Tibial nerve (tissue), 4 donors: ENCODE measurements at regions not wholly inside any gene's neighbourhood (a gene's known extent, or its start where the extent isn't known, plus 50 kb on each side); places are given as distances from the start of the nearest gene placed in this dataset.

Experiments
- DNase-seq, 2 donors: peaks; one replicate each; pipeline ENCODE4 v3.0.0-alpha.2; 2019; ENCODE audit warnings: low spot score in 2 of 2
- H3K27ac ChIP-seq, 4 donors: fragments of 200-600 bp; sonication (generic) in 3 of 4; one replicate each; pipeline ENCODE4 v1.5.1; 2017 to 2019; ENCODE audit warnings: mild to moderate bottlenecking in 1 of 4
- H3K27me3 ChIP-seq, 2 donors: fragments of 200-600 bp; sonication (generic) in 1 of 2; one replicate each; pipeline versions ENCODE4 v1.5.1 to v1.6.0; 2017 to 2019
- H3K36me3 ChIP-seq, 3 donors: fragments of 200-600 bp; sonication (generic); one replicate each; pipeline ENCODE4 v1.5.1; 2018 to 2019
- H3K4me1 ChIP-seq, 4 donors: fragments of 200-600 bp; sonication (generic) in 3 of 4; one replicate each; pipeline ENCODE4 v1.5.1; 2017 to 2019
- H3K4me3 ChIP-seq, 4 donors: fragments of 200-600 bp; sonication (generic) in 3 of 4; one replicate each; pipeline ENCODE4 v1.5.1; 2017 to 2019; ENCODE audit warnings: mild to moderate bottlenecking in 1 of 4, moderate library complexity in 1 of 4
- H3K9me3 ChIP-seq, 4 donors: fragments of 200-600 bp; sonication (generic) in 3 of 4; one replicate each; pipeline ENCODE4 v1.5.1; 2017 to 2019
- EP300 ChIP-seq, 2 donors: sonication (generic); formaldehyde crosslinking; IDR thresholded peaks; one replicate each; pipeline ENCODE4 v1.6.1; 2017; ENCODE audit warnings: antibody characterized with exemption in 2 of 2, mild to moderate bottlenecking in 1 of 2
- POLR2A ChIP-seq, 2 donors: fragments of 450-650 bp; IDR thresholded peaks; one replicate each; pipeline ENCODE4 v1.6.1; 2017; ENCODE audit warnings: antibody characterized with exemption in 2 of 2, mild to moderate bottlenecking in 2 of 2, moderate library complexity in 2 of 2
- WGBS, 2 donors: methylation state at CpG; one replicate each; pipeline ENCODE4 v1.1.5; 2018; 5-methylcytosine and 5-hydroxymethylcytosine counted together
- TF ChIP-seq, protein P1 (sequence below), 5 experiments: fragments of 200-600 bp in 3 of 5; fragments of 450-650 bp in 2 of 5; sonication (generic) in 3 of 5; IDR thresholded peaks; one replicate each; pipeline ENCODE4 v1.5.1; 2016 to 2019; ENCODE audit warnings: antibody characterized with exemption in 5 of 5, mild to moderate bottlenecking in 3 of 5, moderate library complexity in 2 of 5

DNA sequence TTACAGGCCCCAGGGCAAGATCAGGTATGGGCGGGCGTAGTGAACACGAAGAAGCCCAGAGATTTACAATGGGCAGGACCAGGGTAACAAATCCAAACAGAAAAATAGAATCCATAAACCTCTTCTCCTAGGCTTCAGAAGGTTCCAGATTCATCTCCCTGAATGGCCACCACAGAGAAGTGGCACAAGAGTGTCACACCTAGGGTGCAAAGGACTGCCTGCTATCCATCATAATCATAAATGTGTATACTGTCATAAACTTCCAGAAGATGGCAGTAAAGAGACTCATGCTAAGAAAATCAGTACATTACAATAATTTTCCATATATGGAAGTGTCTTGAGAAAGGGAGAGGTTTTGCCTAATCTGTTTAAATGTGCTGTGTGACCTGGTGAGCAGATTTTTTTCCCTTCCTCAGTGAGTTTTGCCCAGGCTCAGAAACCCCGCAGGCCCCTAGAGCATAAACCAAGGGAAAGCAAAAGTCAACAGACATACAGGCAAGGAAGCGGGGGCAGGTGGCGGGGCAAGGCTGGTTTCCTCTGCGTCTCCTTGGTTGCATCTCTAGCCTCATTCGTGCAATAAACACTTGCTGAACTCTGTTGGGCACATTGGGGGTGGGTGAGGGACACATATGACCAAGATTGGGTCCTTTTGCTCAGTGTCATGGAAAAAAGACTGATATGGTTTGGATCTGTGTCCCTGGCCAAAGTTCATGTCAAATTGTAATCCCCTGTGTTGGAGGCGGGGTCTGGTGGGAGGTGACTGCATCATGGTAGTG lies 92.0 kb upstream of the CDH5 start:
- Histone ChIP-seq H3K9me3 (peaks cover 0 to 30% (median 2%) of the 10 kb centered on the region in 4 donors), H3K4me3 (no peak overlapping the region), H3K27me3 (no peaks in the 10 kb centered on the region), H3K36me3 (no peaks in the 10 kb centered on the region), H3K27ac (no peak overlapping the region), H3K4me1 (peaks cover 0 to 20% (median 2%) of the 10 kb centered on the region in 4 donors)
- no peak for DNase-seq
- TF ChIP-seq, protein P1, sequence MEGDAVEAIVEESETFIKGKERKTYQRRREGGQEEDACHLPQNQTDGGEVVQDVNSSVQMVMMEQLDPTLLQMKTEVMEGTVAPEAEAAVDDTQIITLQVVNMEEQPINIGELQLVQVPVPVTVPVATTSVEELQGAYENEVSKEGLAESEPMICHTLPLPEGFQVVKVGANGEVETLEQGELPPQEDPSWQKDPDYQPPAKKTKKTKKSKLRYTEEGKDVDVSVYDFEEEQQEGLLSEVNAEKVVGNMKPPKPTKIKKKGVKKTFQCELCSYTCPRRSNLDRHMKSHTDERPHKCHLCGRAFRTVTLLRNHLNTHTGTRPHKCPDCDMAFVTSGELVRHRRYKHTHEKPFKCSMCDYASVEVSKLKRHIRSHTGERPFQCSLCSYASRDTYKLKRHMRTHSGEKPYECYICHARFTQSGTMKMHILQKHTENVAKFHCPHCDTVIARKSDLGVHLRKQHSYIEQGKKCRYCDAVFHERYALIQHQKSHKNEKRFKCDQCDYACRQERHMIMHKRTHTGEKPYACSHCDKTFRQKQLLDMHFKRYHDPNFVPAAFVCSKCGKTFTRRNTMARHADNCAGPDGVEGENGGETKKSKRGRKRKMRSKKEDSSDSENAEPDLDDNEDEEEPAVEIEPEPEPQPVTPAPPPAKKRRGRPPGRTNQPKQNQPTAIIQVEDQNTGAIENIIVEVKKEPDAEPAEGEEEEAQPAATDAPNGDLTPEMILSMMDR (IDR thresholded peaks at IDR 0.05), result peak in 1 of 5 experiments; percentile 24
- TF ChIP-seq EP300 (IDR thresholded peaks at IDR 0.05), result no peak
- WGBS, 2 donors, result 75 to 82% methylated on average over 9 of the region's 9 CpGs

DNA sequence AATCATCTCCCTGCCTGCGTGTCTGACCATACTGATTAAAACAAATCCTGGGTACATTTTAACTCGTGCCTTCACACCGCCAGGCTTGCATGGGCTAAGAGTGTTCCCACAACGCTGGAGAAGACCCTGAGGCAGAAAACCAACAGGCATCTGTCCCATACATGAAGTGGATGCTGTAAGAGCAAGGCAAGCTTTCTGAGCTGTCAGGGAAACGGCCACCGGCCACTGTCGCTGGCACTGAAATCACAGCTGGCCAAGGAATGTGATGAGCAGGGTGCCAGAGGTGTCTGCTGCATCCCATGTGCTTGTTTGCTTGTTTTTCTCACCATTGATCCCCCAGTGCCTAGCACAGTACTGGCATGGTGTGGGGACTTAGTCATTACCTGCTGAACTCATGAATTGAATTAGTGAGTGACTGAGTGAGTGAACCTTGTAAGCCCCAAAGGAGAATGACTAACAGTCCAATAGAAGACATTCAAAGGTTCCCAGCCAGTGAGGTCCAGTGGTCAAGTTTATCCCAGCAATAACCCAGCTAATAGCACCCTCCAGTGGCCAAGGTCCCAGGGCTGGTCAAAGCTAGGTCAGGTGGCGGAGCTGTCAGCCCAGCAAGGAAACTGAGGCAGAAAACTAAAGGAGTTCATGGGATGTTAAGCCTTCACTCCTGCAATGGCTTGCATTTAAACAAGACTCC lies 92.7 kb upstream of the CDH5 start:
- WGBS, 2 donors, result 82 to 90% methylated on average over 8 of the region's 8 CpGs
- peaks cover 0 to 23% (median 1%) of the 10 kb centered on the region in 4 donors for H3K9me3 ChIP-seq
- H3K4me1 ChIP-seq, result peaks cover 0 to 27% (median 2%) of the 10 kb centered on the region in 4 donors
- TF ChIP-seq, protein P1 (IDR thresholded peaks at IDR 0.05), result peak in 3 of 5 experiments; percentile 4 to 39 (median 22)
- TF ChIP-seq POLR2A (IDR thresholded peaks at IDR 0.05) (no peak), EP300 (IDR thresholded peaks at IDR 0.05) (no peak)
- H3K4me3 ChIP-seq, result no peak overlapping the region
- no peak overlapping the region for H3K27ac ChIP-seq
- no peaks in the 10 kb centered on the region for H3K27me3 ChIP-seq
- peak in 1 of 2 donors; percentile 29 for DNase-seq
- H3K36me3 ChIP-seq, result no peaks in the 10 kb centered on the region

DNA sequence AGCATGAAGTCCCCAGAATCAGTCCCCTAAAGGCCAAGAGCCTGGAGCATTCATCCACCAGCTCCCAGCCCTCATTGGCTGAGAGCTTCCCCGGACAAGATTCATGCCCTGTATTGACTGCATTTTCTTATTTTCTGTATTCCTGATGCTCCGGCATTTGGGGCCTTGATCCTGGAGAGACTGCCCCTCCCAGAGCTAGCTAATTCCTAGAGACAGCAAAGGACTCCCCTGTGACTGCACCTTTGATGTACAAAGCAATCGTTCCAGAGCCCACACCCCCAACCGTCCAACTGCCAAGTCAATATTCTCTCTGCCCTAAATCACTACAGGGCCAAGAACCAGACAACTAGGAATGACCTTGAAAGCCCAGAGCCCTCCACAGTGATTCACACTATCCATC lies 93.4 kb upstream of the CDH5 start:
- H3K36me3 ChIP-seq, result no peaks in the 10 kb centered on the region
- no peak for DNase-seq
- no peak overlapping the region for H3K4me3 ChIP-seq
- peaks cover 0 to 35% (median 2%) of the 10 kb centered on the region in 4 donors for H3K4me1 ChIP-seq
- WGBS, 2 donors, result 55 to 62% methylated on average over 4 of the region's 4 CpGs
- H3K27me3 ChIP-seq, result no peaks in the 10 kb centered on the region
- TF ChIP-seq POLR2A (IDR thresholded peaks at IDR 0.05) (no peak), EP300 (IDR thresholded peaks at IDR 0.05) (no peak)
- TF ChIP-seq, protein P1 (IDR thresholded peaks at IDR 0.05), result no peak
- H3K9me3 ChIP-seq, result peaks cover 0 to 18% (median 0%) of the 10 kb centered on the region in 4 donors
- no peak overlapping the region for H3K27ac ChIP-seq

GRCh38 chr16:66272461-66272860 lies 94.0 kb upstream of the CDH5 start:
- Histone ChIP-seq H3K27ac (no peak overlapping the region), H3K4me3 (no peak overlapping the region), H3K4me1 (peaks cover 0 to 41% (median 2%) of the 10 kb centered on the region in 4 donors), H3K9me3 (peaks cover 0 to 18% (median 0%) of the 10 kb centered on the region in 4 donors), H3K36me3 (no peaks in the 10 kb centered on the region), H3K27me3 (no peaks in the 10 kb centered on the region)
- TF ChIP-seq EP300 (IDR thresholded peaks at IDR 0.05) (no peak), POLR2A (IDR thresholded peaks at IDR 0.05) (no peak)
- TF ChIP-seq, protein P1 (IDR thresholded peaks at IDR 0.05), result no peak
- 76 to 79% methylated on average over 6 of the region's 6 CpGs for WGBS, 2 donors
- no peak for DNase-seq
